Endothelial cell of umbilical vein (primary cell): ENCODE measurements at regions not wholly inside any gene's neighbourhood (a gene's known extent, or its start where the extent isn't known, plus 50 kb on each side); places are given as distances from the start of the nearest gene placed in this dataset.

ENCODE experiments used
- EZH2 ChIP-seq: IDR thresholded peaks from 2 replicates; pipeline ENCODE4 v1.6.1; 2012; ENCODE audit warnings: borderline replicate concordance, low read depth, mild to moderate bottlenecking, moderate library complexity, low read length, inconsistent platforms; ENCODE audit not compliant: severe bottlenecking
- JUN ChIP-seq: IDR thresholded peaks from 2 replicates; pipeline ENCODE4 v1.6.1; 2011; ENCODE audit warnings: borderline replicate concordance, low read depth; ENCODE audit not compliant: insufficient read length, insufficient read depth
- POLR2A ChIP-seq: IDR thresholded peaks from 2 replicates; pipeline ENCODE4 v1.6.1; 2012; ENCODE audit warnings: low read depth, mild to moderate bottlenecking, control low read depth, low read length
- POLR2AphosphoS5 ChIP-seq: IDR thresholded peaks from 2 replicates; pipeline ENCODE4 v1.6.1; 2012; ENCODE audit warnings: low read depth, mild to moderate bottlenecking, control low read depth, low read length, moderate library complexity; ENCODE audit not compliant: insufficient read depth
- TF ChIP-seq, protein P1 (sequence below), 2 donors: IDR thresholded peaks; 1 replicate in 1 of 2; 2 replicates in 1 of 2; pipeline ENCODE4 v1.5.1; 2011; ENCODE audit warnings: low read length in 2 of 2, mild to moderate bottlenecking in 2 of 2, moderate library complexity in 2 of 2, control low read depth in 1 of 2, inconsistent platforms in 1 of 2, low read depth in 1 of 2; ENCODE audit not compliant: insufficient read depth in 1 of 2; ENCODE audit errors: extremely low read depth in 1 of 2

DNA sequence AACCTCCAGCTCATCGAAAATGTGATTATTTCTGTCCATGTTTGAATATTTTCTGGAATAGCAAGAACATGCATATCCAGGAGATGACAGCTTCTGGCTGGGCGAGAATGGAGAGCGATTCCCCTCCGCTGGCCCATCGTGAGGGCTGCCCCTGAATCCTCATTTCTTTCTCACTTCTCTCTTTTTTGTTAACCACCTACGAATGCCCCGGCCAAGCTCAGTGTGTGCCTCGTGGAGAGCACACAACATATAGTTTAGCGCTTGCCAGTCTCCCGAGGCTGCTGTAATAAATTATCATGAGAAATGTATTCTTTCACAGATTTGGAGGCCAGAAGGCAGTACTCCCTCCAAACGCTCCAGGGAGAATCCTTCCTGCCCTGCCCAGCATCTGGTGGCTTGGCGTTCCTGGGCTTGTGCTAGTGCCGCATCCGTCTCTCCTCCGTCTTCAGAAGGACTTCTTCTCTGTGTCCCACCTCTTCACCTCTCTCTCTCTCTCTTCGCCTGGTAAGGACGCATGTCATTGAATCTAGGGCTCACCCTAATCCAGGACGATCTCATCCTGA is 1306.0 kb downstream of the TBC1D22A start:
- TF ChIP-seq POLR2AphosphoS5 (no peak), POLR2A (no peak), JUN (no peak), EZH2 (no peak)
- TF ChIP-seq, protein P1, sequence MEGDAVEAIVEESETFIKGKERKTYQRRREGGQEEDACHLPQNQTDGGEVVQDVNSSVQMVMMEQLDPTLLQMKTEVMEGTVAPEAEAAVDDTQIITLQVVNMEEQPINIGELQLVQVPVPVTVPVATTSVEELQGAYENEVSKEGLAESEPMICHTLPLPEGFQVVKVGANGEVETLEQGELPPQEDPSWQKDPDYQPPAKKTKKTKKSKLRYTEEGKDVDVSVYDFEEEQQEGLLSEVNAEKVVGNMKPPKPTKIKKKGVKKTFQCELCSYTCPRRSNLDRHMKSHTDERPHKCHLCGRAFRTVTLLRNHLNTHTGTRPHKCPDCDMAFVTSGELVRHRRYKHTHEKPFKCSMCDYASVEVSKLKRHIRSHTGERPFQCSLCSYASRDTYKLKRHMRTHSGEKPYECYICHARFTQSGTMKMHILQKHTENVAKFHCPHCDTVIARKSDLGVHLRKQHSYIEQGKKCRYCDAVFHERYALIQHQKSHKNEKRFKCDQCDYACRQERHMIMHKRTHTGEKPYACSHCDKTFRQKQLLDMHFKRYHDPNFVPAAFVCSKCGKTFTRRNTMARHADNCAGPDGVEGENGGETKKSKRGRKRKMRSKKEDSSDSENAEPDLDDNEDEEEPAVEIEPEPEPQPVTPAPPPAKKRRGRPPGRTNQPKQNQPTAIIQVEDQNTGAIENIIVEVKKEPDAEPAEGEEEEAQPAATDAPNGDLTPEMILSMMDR (IDR thresholded peaks at IDR 0.05; ENCODE audit: extremely low read depth in 1 of 2, insufficient read depth in 1 of 2, low read depth in 1 of 2, low read length in 2 of 2), result no peak
